HG03060 (cell line): ENCODE measurements at regions not wholly inside any gene's neighbourhood (a gene's known extent, or its start where the extent isn't known, plus 50 kb on each side); places are given as distances from the start of the nearest gene placed in this dataset.

ENCODE experiments used
- ATAC-seq: cut with Tn5 transposase; IDR thresholded peaks from one replicate; pipeline ENCODE4 v1.9.1; 2021; ENCODE audit warnings: low read depth, moderate number of reproducible peaks; ENCODE audit not compliant: unreplicated experiment

GRCh38 chr1:94648225-94649007 lies 106.9 kb upstream of the F3 start:
- no peak for ATAC-seq

- no peak for ATAC-seq
Measured at GRCh38 chr1:94646786-94647555, 105.4 kb upstream of the F3 start.

- ATAC-seq, result no peak
Measured at GRCh38 chr1:94646141-94646643, 104.6 kb upstream of the F3 start.

- ATAC-seq, result no peak
Measured at GRCh38 chr1:94644352-94644751, 102.8 kb upstream of the F3 start.

- ATAC-seq, result no peak
Measured at GRCh38 chr1:94643819-94644218, 102.3 kb upstream of the F3 start.

DNA sequence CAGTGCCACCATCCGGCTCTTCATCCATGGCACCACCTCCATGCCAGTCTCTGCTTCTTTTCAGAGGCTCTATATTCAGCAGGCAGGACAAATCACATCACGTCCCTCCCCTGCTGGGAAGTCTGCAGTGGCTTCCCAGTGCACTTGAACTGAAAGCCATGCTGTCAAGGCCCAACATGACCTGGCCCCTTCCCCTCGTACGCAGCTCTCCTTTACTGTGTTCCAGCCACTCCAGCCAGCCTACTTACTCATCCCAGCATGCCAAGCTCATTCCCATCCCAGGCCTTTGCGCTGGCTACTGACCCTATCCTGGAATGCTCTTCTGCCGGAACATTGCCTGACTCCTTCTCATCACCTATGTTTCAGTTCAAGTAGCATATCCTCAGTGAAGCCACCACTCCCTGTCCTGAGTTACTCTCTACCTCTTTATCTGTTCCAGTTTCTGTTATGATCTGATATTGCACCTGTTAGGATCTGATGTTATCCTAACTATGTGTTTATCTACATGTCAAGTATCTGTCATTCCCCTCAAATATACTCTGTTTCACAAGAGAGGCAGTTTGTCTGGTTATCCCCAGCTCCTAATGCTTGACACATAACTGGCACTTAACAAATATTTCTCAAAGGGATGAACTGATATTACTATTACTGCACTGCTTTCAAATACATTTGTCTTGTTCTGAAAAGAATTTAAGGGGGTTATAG lies 101.2 kb upstream of the F3 start:
- no peak for ATAC-seq

- no peak for ATAC-seq
Measured at GRCh38 chr1:94641990-94642389, 100.4 kb upstream of the F3 start.

- ATAC-seq, result no peak
Measured at GRCh38 chr1:94640125-94640524, 98.6 kb upstream of the F3 start.

DNA sequence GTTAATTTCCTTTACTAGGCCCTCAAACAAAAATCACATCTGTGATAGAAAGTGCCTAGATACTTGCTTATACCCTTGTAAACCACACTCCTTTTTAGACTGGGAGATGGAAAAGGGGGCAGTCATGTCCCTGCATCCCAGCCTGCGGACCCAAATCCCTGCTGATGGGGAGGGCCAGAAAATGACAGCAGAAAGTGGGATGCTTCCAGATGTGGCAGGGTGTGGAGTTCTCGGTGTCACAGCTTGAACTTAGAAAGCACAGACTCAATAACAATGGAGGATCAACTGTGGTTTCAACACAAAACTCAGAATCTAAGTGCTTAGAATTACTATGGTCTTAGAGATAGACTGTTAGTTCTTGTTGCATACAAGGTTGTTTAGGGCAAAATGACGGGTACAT lies 95.6 kb upstream of the F3 start:
- ATAC-seq, result no peak

GRCh38 chr1:94636624-94637023 lies 95.1 kb upstream of the F3 start:
- ATAC-seq, result no peak

DNA sequence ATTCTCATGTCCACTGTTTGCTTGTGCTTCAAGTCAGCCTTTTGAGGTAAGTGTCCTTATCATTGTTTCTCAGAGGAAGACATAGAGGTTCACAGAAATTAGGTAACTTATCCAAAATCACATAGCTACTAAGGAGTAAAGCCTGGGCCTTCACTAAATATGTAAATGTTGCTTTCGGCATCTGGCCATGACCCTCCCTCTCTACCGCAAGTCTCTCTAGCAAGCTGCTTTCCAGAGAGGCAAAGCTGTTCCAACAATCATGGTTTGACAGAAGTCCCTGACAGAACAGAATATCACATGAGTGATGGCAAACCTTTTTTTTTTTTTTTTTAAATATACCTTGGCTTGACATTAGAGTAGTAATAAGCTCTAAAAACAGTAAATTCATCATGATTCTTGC lies 94.5 kb upstream of the F3 start:
- ATAC-seq, result no peak

- no peak for ATAC-seq
Measured at GRCh38 chr1:94634977-94635416, 93.4 kb upstream of the F3 start.

DNA sequence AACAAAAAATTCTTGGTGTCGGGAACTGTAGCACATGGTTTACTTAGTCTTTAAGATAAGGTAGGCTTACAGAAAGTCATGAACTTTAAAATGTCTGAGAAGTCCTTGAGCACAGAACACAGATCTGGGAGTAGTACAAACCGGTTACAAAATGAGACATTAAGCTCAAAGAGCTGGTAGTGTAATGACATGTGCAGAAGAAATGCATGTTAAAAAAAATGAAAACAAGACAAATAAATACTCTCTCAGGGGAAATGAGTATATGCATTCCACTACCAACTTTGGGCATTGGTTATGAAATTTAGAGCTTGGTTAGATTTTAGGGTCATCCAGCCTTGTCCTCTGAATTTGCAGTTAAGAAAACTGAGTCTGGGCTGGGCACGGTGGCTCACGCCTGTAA lies 91.5 kb upstream of the F3 start:
- no peak for ATAC-seq

DNA sequence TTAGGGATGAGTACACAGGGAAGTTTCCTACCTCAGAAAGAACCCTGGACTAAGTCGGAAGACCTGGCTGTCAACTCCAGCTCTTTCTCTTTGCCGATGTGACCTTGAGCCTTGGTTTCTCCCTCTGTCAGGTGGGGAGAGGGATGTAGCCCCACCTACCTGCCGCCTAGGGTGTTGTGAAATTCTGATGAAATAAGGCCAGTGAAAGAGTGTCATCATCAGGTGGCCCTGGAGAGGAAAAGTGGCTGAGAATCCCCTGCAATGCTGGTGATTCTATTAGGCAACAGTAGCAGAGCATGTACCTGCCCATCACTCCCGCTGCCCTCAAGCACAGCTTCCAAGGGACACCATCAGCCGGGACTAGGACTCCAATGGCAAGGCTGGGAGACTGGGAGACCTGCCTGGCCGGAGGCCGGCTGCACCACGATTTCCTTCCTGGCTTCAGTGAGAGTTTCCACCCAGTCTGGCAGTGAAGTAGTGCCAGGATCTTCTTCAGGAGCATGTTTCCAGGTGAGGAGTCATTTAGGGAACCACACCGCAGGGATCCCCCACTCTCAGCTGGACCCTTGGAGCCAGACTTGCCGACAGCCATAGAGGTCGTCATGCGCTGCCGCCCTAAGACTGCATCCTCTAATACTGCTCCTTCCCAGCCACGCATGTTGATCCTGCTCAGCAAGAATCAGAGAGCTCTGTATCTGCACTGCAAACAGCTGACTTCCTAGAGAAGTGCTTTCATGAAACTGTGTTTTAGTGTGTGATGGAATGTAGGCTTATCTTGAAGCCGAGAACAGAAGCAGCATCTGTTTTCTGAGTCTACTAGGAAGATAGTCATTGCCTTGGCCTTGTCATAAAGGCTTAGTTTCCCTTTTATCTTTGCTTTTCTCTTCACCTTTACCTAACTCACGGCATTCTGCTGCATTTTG lies 88.0 kb upstream of the F3 start:
- ATAC-seq, result no peak

- no peak for ATAC-seq
Measured at GRCh38 chr1:94628499-94628843, 86.9 kb upstream of the F3 start.

DNA sequence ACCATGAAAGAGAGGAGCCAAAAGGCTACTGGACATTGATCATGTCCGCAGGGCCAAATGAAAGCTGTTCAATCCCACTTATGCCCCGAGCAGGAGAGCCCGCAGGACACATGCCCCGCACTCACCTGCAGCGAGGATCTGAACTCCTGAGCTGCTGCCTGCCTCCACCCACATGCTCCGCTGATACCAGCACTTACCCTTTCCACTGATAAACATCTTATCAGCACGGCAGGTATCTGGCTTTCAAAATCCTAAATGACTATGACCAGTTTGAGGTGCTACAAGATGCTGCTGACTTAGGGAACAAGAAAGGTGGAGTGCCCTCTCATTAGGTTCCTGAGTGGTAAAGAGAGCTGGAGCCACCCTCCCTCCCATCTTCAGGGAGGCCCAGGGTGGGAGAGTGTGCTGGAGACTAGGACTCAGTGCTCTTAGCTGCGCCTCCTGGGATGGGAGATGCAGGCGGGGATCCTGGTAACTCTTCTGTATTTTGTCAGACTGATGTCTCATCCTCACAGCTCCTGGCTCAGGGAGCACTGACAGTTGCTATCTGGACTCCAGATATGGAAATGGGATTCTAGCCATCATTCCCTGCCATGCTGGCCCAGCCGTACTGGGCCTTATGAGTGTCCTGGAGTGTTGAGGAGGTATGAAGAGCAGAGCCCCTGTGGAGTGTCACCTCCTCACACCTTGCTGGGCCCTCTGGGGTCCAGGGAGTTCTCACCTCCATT lies 86.4 kb upstream of the F3 start:
- ATAC-seq, result no peak

GRCh38 chr1:94624203-94624602 lies 82.6 kb upstream of the F3 start:
- ATAC-seq, result no peak

GRCh38 chr1:94623560-94624148 lies 82.1 kb upstream of the F3 start:
- no peak for ATAC-seq

DNA sequence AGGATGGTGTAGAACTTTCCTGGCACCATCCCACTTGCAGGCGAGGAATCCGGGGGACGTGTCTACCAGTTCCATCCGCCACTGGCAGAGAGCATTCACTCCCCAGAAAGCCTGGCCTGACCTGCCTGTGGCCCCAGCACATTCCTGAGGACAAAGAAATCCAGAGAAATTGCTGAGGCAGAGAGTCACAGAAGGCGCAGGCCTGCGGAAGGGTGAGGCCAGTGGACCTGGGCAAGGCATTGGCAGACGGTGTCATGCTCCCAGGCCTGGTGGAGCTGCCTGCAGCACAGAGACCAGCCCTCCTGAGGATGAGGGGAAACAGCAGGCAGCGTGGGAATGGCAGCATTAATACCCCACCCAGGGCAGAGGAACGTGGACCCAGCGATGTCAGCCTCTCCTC lies 81.2 kb upstream of the F3 start:
- ATAC-seq, result no peak
